ENCODE measurements at regions not wholly inside any gene's neighbourhood (a gene's known extent, or its start where the extent isn't known, plus 50 kb on each side); places are given as distances from the start of the nearest gene placed in this dataset.
"Not testable (repeated sequence)": the region's sequence is repeated elsewhere in the genome, so short reads cannot be mapped to it uniquely, and the experiment has no call there.

DNA sequence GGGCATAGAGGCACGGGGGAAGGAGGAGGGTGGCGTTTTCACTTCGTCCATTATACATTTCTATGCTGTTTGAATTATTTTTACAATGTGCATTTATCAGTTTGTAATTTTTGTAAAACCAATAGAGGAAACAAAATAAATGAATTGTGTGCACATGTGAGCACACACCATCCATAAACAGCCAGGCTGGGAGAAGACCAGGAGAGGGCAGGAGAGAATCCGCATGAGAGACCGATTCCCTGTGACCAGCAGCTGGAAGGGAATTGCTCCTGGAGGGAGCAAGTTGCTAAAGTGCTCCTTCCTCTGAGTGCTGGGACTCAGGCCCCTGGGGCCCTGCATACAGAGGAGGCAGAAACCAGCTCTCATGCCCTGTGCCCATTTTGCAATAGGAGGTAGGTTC, 126.0 kb downstream of the ABCC12 start:
- DNase-seq (ENCODE audit: low read depth), result no peak
- TF ChIP-seq, protein P1, sequence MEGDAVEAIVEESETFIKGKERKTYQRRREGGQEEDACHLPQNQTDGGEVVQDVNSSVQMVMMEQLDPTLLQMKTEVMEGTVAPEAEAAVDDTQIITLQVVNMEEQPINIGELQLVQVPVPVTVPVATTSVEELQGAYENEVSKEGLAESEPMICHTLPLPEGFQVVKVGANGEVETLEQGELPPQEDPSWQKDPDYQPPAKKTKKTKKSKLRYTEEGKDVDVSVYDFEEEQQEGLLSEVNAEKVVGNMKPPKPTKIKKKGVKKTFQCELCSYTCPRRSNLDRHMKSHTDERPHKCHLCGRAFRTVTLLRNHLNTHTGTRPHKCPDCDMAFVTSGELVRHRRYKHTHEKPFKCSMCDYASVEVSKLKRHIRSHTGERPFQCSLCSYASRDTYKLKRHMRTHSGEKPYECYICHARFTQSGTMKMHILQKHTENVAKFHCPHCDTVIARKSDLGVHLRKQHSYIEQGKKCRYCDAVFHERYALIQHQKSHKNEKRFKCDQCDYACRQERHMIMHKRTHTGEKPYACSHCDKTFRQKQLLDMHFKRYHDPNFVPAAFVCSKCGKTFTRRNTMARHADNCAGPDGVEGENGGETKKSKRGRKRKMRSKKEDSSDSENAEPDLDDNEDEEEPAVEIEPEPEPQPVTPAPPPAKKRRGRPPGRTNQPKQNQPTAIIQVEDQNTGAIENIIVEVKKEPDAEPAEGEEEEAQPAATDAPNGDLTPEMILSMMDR (IDR thresholded peaks at IDR 0.05; ENCODE audit: control insufficient read depth, extremely low read depth, insufficient read depth), result no peak
- no peak overlapping the region for H3K4me3 ChIP-seq (ENCODE audit: low read depth, low read length)

DNA sequence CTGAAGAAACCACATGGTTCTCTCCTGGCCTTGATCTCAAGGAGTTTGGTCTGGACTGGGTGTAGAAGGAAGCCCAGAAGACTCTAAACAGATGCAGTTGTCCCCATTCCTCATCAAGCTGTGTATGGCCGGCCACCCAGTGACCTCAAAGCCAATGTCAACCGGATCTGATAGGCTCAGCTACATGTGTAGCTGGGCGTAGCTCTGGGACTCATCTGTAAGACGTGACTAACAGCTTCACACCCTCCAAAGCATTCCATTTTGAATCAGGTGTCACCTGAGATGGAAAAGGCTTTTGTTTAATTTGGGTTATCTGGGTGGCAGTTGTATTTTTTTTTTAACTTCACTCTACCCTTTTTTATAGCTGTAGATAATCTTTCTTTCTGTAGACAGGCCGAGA, 130.4 kb downstream of the ABCC12 start:
- DNase-seq (ENCODE audit: low read depth), result no peak
- TF ChIP-seq, protein P1 (IDR thresholded peaks at IDR 0.05; ENCODE audit: control insufficient read depth, extremely low read depth, insufficient read depth), result no peak
- no peak overlapping the region for H3K4me3 ChIP-seq (ENCODE audit: low read depth, low read length)

DNA sequence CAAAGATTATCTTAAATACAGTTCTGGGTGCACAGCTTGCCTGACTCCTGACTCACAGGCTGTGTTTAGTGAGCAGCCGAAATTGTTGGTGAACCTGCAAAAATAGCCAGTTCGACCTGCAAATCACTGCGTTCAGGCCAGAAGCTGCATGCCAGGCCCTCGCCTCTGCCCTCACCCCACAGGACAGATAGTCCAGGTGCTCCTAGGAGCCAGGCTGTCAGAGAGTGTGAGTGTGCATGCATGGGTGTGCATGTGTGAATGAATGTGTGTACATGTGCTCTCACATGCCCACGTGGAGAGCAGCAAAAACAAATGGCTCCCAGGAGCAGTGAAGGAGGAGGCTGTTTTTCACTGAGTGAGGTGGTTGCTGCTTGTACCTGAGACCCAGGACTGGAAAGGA, 131.8 kb downstream of the ABCC12 start:
- H3K4me3 ChIP-seq (ENCODE audit: low read depth, low read length), result no peak overlapping the region
- no peak for DNase-seq (ENCODE audit: low read depth)
- TF ChIP-seq, protein P1 (IDR thresholded peaks at IDR 0.05; ENCODE audit: control insufficient read depth, extremely low read depth, insufficient read depth), result no peak

DNA sequence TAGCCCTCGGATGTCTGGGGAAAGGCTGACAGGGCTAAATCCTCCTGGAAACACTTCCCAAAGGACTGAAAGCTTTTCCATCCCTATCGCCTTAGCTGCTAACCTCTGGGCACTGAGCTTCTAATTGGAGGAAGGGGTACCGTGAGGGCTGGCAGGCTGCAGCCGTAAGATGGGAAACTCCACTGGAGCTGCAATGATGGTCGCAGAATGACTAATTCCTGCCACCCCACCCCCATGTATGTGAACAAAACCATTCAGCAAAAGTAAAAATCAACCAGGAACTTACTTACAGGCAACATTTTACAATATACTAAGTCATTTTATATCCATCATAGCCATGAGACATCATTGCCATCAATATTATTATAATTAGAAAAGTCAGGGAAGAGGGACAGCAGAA, 133.3 kb downstream of the ABCC12 start:
- H3K4me3 ChIP-seq (ENCODE audit: low read depth, low read length), result no peak overlapping the region
- DNase-seq (ENCODE audit: low read depth), result no peak
- TF ChIP-seq, protein P1 (IDR thresholded peaks at IDR 0.05; ENCODE audit: control insufficient read depth, extremely low read depth, insufficient read depth), result no peak

DNA sequence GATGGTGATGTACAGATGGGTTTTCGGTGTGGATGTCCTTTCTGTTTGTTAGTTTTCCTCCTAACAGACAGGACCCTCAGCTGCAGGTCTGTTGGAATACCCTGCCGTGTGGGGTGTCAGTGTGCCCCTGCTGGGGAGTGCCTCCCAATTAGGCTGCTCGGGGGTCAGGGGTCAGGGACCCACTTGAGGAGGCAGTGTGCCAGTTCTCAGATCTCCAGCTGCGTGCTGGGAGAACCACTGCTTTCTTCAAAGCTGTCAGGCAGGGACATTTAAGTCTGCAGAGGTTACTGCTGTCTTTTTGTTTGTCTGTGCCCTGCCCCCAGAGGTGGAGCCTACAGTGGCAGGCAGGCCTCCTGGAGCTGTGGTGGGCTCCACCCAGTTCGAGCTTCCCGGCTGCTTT, 135.2 kb downstream of the ABCC12 start:
- DNase-seq (ENCODE audit: low read depth); H3K4me3 ChIP-seq (ENCODE audit: low read depth, low read length): not testable (repeated sequence)

DNA sequence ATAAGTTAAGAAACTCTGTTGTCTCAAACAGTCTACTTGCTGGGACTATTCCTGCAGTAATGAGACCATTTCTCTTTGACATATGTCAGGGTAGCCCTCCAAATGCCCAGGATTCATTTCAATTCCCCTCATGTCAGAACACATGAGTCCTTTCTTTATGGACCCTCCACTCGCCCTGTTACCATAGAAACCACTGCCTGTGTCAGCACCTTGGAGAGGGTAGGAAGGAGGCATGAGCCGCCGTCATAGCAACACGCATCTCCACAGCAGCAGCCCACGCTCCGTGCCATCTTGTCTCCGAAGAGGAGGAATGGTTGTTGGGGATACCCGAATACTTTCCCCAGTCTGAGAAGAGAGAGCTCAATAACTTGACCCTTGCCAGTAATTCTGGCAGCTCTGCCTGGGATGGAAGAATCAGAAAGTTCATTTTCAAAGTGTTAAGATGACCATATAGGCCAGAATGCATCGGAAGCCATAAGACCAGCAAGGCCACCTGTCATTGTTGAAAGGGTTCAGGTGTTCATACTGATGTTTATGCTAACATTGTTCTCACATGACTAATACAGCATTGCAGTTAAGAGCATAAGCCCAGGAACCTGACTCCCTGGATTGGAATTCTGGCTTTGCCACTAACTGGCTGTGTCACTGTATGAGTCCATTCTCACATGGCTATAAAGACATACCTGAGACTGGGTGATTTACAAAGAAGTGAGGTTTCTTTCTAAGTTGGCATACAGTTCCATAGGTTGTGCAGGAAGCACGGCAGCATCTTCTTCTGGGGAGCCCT, 141.3 kb downstream of the ABCC12 start:
- H3K4me3 ChIP-seq (ENCODE audit: low read depth, low read length), result no peak overlapping the region
- TF ChIP-seq, protein P1 (IDR thresholded peaks at IDR 0.05; ENCODE audit: control insufficient read depth, extremely low read depth, insufficient read depth), result no peak
- no peak for DNase-seq (ENCODE audit: low read depth)

DNA sequence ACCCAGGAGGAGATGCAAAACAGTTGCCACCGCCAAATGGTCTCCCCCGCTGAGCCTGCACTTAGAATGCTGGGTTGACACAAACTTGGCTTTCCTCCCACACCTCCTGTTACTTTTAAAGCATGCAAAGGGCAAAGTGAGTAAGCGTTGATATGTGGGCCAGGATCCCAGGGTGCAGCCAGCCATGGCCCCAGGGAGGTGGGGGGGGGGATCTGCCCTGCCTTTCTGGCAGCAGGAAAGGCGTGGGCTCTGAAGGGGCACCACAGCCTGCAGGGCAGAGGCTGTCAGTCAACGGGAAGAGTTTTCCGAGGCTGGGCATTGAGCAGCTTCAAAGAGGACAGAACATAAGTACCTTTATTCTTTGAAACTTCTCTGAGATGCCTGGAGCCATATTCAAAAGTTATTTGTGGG, 142.3 kb downstream of the ABCC12 start:
- DNase-seq (ENCODE audit: low read depth), result no peak
- no peak overlapping the region for H3K4me3 ChIP-seq (ENCODE audit: low read depth, low read length)
- TF ChIP-seq, protein P1 (IDR thresholded peaks at IDR 0.05; ENCODE audit: control insufficient read depth, extremely low read depth, insufficient read depth), result no peak

Measured in LNCaP clone FGC (cell line).